GM21786 (cell line): ENCODE measurements at regions not wholly inside any gene's neighbourhood (a gene's known extent, or its start where the extent isn't known, plus 50 kb on each side); places are given as distances from the start of the nearest gene placed in this dataset.

Experiments
- ATAC-seq: cut with Tn5 transposase; IDR thresholded peaks from one replicate; pipeline ENCODE4 v1.9.1; 2021; ENCODE audit not compliant: unreplicated experiment

DNA sequence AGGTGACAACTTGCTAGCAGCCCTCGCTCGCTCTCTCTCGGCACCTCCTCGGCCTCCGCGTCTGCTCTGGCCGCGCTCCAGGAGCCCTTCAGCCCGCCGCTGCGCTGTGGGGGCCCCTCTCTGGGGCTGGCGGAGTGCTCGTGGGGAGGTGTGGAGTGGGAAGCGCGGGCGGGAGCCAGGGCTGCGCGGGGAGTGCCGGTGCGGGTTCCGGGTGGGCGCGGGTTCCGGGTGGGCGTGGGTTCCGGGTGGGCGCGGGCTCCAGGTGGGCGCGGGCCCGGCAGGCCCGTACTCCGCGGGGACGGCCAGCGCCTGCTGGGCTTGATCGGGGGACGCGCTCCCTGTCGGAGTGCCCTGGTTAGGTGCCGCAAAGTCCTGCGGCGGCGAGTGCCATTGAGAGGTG lies 384.3 kb downstream of the GPM6A start:
- ATAC-seq = no peak

DNA sequence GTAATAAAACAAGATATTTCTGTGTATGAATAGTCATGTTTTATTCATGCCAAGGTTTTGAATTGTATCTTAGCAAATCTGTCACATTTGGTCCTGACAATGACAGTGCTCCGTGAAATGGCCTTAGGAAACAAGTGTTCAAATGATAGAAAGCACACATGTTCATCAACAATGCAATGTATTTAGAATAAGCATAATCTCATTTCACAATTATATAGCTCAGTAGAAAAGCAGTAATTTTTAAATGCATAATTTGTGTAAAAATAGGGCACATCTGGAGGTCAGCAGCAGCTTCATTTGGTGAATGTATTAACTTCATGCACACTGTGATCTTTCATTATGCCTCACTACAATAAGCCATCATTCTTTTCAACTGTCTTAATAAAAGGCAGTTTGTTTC lies 380.4 kb downstream of the GPM6A start:
- ATAC-seq = no peak

DNA sequence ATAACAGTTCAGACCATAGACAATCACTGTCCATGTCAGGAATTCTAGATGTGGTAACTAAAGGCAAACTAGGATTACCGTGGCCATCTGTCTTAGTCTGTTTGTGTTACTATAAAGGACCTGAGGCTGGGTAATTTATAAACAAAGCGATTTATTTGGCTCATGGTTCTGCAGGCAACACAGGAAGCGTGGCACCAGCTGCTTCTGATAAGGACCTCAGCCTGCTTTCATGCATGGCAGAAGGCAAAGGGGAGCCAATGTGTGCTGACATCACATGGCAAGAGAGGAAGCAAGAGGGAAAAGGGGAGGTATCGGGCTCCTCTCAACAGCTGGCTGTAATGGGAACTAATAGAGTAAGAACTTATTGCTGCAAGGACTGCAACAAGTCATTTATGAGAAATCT lies 376.7 kb downstream of the GPM6A start:
- no peak for ATAC-seq

DNA sequence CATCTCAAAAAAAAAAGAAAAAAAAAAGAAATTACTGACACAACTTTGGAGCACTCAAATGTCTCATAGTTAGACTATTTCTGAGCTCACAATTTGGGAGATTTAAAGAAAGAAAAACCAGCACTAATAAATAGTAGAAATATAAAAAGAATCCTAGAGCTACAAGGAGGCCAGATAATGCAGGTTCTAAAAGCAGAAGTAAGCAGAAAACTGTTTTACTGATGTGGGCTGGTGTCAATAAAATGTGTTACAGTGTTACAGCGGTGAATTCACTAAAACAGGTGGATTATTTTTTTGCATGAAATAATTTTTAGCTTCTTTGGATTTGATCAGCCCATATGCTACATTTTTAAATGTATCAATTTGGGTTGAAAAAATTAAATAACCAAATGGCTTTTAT lies 375.9 kb downstream of the GPM6A start:
- ATAC-seq = no peak

DNA sequence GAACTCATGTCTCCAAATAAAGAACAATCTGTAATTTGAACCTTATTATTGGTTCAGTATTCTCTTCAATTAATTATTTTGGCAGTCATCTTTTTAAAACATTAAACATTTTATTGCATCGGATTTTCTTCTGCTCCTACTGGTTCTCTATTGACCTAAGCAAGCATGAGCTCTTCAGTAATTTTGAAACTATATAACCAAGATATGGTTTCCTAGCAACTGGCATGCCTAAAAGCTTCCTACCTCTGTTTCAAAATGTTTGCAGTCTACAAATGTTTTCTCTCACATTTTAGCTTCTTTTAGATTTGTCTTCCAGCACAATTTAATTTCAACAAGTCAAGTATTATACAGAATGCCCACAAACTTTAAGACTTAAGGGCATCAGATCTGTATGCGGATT lies 371.3 kb downstream of the GPM6A start:
- no peak for ATAC-seq

DNA sequence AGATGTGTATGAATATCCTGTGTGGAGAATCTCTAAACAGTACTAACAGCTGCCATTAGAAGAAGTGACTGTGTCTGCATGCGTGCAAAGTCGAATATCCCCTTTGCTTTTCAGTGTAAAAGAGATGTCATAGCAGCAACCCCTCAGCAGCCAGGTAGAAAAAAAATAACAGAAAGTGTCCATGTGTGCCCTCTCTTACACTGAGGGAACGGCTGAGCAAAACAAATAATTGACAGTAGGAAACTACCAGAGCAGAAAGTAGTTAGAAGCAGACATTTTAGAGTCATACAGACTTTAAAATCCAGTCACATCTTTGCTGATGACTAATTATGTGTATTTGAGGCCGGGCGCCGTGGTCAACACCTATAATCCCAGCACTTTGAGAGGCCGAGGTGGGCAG lies 370.8 kb downstream of the GPM6A start:
- no peak for ATAC-seq

DNA sequence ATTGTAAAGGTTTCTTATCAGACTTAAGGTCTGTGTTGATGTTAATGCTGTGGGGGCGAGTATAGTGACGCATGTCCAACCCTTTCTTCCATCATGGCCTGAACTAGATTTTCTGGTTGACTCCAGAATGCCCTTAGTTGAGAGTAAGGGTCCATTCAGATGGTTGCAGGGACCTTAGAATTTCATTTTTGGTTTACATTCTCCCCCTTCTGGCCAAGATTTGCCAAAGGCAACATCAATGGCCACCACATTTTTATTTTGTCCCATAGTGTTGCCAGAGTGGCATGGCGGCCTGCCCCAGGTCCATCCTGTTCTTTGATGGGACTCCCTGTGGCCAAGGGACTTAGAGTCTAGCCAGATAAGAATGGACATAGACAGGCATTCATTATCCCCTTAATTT lies 368.5 kb downstream of the GPM6A start:
- no peak for ATAC-seq

DNA sequence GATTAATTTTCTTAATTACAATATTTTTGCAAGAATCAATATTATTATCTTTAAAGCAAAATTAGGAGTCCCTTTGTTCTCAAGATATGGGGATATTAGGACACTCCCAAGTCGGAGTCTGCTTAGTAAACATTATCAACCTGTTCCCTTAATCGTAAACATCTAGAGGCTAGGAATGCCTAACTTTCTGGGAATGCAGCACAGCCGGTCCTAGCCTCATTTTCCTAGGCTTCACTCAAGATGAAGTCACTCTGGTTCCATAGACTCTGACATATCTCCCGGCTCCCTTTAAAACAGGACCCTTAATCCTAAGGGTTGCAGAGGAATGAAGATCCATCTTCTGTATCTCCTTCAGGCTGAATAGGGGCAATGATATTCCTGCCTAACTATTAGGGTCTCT lies 367.6 kb downstream of the GPM6A start:
- ATAC-seq = no peak

DNA sequence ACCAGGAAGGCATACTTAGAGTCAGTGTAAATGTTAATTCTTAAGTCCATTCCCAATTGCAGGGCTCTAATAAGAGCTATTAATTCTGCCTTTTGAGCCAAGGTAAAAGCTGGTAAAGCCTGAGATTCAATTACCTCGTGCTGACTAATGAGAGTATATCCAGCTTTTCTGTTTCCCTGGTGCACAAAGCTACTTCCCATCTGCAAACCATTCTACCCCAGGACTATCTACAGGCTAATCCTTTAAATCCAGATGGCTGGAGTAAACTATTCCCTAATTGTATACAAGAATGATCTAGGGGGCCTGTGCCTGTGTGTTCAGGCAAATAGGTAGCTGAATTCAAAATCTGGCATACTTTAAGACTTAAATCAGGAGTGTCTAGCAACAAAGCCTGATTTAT lies 365.0 kb downstream of the GPM6A start:
- ATAC-seq = no peak

DNA sequence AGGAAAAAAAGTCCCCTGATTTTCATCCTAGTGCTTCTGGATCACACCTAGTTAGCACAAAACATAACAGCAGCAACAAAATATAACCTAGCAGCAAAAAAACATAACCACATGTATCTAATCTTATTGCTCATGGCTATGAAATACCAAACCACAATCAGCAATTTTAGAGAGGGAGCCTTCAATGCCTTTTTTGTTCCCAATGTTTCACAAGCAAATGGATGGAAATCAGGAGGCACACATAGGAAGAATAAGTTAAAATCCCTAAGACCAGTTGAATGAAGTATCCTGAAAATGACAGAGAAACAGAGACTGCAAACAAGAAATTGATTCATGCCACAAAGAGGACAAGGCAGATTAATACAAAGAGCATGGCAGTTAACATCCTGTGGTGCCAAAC lies 361.6 kb downstream of the GPM6A start:
- ATAC-seq = no peak

DNA sequence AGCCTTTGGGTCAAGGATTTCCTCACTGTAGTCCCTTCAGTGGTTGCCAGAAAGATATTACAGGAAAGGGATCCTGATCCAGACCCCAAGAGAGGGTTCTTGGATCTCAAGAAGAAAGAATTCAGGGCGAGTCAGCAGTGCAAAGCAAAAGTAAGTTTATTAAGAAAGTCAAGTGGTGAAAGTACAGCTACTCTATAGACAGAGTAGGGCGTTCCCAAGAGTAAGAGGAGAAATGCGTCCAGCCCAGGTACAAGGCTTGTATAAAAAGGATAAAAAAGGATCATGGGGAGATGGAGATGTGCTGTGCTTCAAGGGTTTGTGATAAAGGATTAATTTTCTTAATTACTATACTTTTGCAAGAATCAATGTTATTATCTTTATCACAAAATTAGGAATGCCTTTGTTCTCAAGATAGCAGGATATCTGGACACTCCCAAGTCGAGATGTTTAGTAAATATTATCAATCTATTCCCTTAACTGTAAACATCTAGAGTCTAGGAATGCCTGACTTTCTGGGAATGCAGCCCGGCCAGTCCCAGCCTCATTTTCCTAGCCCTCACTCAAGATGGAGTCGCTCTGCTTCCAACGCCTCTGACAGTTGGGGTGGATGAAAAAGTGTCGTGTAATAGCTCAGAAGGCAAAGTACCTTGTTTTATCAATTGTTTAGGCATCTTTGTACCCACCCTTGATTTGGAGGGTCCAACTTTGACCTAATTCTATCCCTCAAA lies 360.7 kb downstream of the GPM6A start:
- no peak for ATAC-seq

DNA sequence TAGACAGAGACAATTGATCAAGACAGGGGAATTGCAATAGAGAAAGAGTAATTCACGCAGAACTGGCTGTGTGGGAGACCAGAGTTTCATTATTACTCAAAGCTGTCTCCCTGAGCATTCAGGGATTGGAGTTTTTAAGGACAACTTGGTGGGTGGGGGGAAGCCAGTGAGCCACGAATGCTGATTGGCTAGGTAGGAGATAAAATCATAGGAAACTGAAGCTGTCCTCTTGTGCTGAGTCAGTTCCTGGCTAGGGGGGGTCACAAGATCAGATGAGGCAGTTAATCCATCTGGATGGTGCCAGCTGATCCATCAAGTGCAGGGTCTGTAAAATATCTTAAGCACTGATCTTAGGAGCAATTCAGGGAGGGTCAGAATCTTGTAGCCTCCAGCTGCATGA lies 358.6 kb downstream of the GPM6A start:
- no peak for ATAC-seq

DNA sequence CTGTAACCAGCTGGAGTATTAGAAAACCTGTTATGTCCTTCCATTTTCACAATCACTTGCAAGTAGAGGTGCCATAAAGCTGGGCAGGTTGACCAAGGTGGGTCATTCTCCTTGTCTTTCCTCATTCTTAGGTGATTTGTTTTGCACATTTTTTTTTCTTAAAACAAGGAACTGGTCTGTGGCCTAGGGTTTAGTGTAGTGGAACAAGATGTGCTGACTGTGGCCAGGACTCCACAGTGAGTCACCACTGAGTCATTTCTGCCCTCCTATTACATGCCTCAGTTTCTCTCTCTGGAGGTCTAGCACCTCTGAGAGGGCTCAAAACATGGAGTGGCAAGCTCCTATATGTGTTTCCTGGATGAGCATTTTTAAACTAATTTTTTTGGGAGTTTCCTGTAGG lies 355.9 kb downstream of the GPM6A start:
- no peak for ATAC-seq

DNA sequence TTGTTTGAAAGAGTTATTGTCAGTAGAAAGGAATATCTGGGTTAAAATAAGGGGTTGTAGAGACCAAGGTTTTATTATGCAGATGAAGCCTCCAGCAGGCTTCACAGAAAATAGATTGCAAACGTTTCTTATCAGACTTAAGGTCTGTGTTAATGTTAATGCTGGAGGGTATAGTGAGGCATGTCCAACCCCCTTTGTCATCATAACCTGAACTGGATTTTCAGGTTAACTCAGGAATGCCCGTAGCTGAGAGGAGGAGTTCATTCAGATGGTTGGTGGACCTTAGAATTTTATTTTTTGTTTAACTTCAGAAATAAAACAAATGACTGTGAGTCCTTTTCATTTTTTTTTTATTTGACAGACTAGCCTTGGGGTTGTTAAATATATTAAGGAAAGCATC lies 354.1 kb downstream of the GPM6A start:
- no peak for ATAC-seq

DNA sequence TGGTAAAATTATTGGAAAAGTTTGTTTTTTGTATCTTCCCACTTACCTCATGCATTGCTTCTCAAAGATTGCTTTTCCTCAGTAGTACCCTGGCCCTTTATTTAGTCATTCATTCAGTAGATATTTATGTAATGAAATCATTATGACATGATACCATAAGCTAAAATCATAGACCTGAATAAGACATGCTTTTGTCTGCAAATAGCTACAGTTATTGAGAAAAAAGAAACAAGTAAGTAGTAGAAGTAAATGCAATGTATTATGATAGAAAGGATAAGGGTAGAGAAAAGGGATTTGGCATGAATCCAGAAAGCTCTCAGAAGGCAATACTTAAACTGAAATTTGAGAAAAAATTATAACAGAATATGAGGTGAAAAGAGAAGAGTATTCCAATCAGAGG lies 352.5 kb downstream of the GPM6A start:
- ATAC-seq = no peak

DNA sequence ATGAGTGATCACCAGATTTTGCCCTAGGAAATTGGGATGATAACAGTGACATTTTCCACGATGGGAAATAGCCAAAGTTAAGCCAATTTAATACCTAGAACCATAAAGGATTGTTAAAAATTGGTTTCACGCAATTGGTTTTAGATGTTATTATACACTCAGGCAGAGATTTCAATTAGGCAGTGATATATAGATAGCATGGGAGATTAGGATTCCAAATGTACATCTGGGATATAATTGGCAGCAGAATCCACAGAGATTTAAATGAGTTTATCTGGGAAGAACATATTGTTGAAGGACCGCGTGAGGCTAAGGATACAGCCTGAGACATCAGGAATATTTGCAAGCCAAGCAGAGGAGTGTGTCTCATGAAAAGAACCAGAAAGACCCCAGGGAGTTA lies 351.6 kb downstream of the GPM6A start:
- no peak for ATAC-seq

DNA sequence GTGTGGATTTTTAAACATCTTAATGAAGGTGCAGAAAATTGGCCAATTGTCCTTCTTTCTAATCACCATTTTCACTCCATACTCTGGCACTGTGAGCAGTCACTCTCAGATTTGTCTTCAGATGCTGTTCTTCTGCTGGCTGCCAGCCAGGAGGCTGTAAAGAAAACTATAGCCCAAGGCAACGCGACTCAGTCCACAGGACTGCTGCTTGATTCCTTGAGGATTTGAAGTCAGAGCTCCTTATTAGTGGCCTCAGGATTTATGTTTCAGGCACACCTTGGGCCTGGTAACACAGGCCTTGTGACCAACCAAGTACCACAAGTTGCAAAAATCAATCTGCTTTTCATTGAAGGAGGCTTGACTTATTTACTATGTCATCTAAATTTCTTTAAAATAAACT lies 342.6 kb downstream of the GPM6A start:
- no peak for ATAC-seq

DNA sequence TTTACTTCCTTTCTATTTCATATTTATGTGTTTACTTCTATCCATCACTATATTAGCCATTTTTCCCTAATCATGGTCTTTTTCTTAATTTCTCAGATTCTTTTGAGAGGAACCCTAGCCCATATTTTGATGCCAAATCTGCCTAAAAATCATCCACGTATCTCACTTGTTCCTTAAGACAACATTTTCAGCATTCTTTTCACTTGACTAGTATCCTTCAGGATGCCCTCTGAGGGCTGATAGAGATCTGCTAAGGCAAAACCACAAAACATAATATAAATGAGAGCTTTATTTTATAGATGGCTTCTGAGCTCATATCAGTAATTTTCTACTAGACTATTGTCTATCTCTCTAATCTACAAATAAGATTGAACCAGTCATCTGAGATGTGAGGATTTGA lies 341.9 kb downstream of the GPM6A start:
- ATAC-seq = no peak

DNA sequence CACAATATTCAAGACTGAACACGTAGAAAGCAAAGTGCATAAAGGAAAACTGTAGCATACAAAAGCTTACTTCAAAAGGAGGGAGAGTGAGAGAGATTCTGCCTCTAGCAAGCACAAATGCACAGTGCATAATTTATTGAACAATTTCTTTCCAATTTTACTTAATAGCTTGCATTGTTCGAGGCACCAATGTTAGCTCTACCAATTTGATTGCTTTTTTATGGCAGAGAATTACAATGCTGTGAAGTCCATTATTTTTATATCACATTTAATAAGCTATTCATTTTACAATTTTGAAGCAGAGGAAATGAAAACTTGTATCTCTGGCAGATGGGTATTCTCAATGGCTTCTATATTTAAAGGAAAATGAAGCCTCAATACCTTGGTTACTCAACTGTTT lies 331.7 kb downstream of the GPM6A start:
- no peak for ATAC-seq

DNA sequence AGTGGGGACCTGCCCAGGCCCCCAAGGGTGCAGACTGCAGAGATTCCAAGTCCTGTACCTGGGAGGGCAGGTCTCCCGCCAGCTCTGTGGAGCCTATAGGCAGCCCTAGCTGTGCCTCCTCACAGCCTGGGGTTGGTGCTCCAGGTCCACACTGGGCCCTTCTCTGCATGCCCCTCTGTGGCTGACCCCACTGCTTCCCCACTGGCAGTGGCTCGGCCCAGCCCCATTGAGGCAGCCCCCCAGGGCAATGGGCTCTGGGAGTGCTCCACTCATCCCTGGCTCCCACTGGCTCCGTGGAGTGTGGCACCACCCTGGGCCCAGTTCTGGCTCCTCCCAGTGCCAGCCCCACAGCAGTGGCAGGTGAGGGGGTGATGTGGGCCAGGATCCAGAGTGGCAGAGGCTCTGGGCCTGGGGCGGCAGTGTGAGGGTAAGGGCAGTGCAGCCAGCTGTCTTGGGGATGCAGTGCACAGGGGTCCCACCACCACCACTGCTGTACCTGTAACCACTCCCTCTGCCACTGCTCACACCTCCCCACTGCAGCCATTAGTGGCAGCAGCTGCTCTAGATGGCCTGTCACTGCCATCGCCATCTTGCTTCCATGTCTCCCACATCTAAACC lies 312.2 kb downstream of the GPM6A start:
- ATAC-seq = no peak

DNA sequence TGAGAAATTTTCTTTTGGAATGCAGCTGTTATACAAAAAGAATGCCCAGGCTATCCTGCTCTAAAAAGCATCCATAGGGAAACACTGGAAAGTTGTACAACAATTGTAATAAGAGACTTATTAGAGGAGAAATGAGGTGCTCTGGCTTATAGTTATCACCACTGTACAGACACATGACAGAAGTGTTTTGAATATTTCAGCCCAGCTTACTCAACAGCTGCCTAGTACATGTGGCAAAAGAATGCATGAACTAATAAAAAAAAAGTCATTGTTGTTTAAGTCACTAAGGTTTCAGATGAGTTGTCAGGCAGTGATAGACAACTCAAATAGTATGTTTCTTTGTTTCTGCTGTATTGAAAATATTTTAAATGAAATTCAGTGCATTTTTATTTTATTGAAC lies 307.7 kb downstream of the GPM6A start:
- ATAC-seq = no peak

DNA sequence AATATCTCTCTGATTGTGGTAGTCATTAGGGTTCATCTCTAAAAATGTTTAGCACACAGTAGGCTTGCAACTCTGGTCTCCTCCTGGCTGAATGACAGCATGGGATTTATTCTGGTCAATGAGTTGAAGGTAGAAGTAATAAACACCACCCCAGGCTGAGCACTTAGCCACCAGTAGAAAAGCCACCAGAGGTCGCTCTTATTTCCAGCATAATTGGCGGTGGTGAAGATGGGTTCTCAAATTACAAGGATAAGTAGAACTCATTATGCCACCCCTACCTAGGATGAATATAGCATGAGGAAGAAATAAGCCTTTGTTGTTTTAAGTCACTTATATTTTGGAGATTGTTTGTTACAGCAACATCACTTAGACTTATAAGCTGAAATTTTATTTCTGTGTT lies 302.7 kb downstream of the GPM6A start:
- ATAC-seq = no peak

DNA sequence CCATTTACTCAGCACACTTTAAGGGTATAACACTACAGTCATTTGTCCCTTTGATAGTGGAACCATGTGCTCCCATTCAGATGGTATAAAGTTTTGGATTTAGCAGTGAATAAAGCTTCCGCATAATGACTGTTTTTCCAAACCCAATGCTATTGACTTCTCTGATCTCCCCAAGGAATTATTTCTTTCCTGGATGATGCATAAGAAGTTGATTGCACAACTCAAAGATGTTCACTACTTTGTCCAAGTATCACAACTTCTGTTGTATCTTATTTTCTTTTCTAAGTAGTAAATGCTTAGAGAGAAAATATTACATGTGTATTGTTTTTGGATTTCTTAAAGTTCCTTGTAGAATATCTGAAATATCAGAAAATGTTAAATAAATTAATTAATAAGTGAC lies 300.2 kb downstream of the GPM6A start:
- no peak for ATAC-seq
